ENCODE measurements at regions not wholly inside any gene's neighbourhood (a gene's known extent, or its start where the extent isn't known, plus 50 kb on each side); places are given as distances from the start of the nearest gene placed in this dataset.

DNA sequence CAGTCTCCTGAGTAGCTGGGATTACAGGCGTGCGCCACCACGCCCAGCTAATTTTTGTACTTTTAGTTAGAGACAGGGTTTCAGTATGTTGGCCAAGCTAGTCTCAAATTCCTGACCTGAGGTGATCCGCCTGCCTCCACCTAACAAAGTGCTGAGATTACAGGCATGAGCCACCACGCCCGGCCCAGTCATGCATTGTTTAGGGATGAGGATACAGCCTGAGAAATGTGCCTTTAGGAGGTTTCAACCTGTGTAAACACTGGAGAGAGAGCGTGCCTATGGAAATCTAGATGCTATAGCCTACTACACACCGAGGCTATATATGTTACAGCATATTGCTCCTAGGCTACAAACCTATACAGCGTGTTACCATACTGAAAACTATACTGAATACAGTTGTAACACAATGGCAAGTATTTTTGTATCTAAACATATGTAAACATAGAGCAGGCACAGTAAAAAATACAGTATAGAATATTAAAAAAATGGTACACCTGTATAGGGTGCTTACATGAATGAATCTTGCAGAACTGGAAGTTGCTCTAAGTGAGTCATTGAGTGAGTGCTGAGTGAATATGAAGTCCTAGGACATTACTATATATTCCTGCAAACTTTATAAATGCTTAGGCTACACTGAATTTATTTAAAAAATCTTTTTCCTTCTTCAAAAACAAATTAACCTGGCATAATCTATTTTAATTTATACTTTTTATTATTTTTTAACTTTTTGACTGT is 588.2 kb upstream of the ADGRL3 start:
- TF ChIP-seq, protein P1, sequence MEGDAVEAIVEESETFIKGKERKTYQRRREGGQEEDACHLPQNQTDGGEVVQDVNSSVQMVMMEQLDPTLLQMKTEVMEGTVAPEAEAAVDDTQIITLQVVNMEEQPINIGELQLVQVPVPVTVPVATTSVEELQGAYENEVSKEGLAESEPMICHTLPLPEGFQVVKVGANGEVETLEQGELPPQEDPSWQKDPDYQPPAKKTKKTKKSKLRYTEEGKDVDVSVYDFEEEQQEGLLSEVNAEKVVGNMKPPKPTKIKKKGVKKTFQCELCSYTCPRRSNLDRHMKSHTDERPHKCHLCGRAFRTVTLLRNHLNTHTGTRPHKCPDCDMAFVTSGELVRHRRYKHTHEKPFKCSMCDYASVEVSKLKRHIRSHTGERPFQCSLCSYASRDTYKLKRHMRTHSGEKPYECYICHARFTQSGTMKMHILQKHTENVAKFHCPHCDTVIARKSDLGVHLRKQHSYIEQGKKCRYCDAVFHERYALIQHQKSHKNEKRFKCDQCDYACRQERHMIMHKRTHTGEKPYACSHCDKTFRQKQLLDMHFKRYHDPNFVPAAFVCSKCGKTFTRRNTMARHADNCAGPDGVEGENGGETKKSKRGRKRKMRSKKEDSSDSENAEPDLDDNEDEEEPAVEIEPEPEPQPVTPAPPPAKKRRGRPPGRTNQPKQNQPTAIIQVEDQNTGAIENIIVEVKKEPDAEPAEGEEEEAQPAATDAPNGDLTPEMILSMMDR (IDR thresholded peaks at IDR 0.05): no peak
- TF ChIP-seq POLR2A (IDR thresholded peaks at IDR 0.05): no peak

All from heart left ventricle (tissue), 13 donors.